ENCODE measurements at regions not wholly inside any gene's neighbourhood (a gene's known extent, or its start where the extent isn't known, plus 50 kb on each side); places are given as distances from the start of the nearest gene placed in this dataset.
A peak's percentile ranks its signal among the peaks of the same experiment; 100 is the strongest.

DNA sequence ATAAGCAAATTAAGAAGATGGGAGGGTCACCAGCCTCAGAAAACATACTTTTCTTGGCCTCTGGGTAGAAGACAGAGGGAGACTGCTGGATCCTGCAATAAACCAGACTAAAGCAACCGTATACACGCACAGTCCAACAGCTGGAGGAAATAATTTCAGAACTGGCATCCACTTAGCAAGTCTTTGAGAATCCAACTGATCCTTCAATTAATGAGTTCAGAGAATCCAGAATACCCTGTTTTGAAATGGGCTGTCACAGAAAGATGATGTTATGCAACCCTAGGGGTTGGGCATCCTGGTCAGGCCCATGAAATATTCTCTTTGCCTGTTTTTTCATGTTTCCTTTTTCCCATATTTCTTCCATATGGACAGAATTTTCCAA, 134.0 kb upstream of the MAGI3 start:
- H2BK120ac ChIP-seq (ENCODE audit: low read depth, low read length, poor library complexity, severe bottlenecking), result no peak overlapping the region
- peaks cover 4% of the 10 kb centered on the region; the same call in 1 of the 2 replicates for H3K4me1 ChIP-seq (ENCODE audit: insufficient read depth, low read length)
- no peak overlapping the region for H3K56ac ChIP-seq (ENCODE audit: insufficient read length, low read depth, low read length)
- H3K4ac ChIP-seq (ENCODE audit: low read depth, low read length), result no peak overlapping the region
- no peak overlapping the region for H3T11ph ChIP-seq (ENCODE audit: low read length)
- Mint-ChIP-seq H3K4me3 (no peak overlapping the region), H3K36me3 (ENCODE audit: insufficient read depth in 1 of 3, low read depth in 3 of 3) (no peaks in the 10 kb centered on the region), H3K9me3 (no peaks in the 10 kb centered on the region; a peak in 1 of 5 replicates), H3K27ac (peak overlapping the region in 1 of 3 experiments; percentile 96; a peak in 2 of 7 replicates), H3K4me1 (peaks cover 50 to 55% of the 10 kb centered on the region in 2 experiments), H3K27me3 (ENCODE audit: low read depth) (peaks cover 3% of the 10 kb centered on the region)
- no peak overlapping the region for H3K14ac ChIP-seq (ENCODE audit: insufficient read depth, low read length)
- H2AK5ac ChIP-seq (ENCODE audit: insufficient read length, low read length), result no peak overlapping the region
- H3K9me3 ChIP-seq (ENCODE audit: control insufficient read depth, low read depth, low read length), result no peaks in the 10 kb centered on the region
- no peak overlapping the region for H2AFZ ChIP-seq (ENCODE audit: low read length)
- H2BK5ac ChIP-seq (ENCODE audit: insufficient read length, low read length), result no peak overlapping the region
- no peak overlapping the region for H2BK15ac ChIP-seq (ENCODE audit: low read depth, low read length)
- H3K27me3 ChIP-seq (ENCODE audit: insufficient read depth, low read length), result no peaks in the 10 kb centered on the region
- no peak overlapping the region for H3K9ac ChIP-seq (ENCODE audit: extremely low read depth, insufficient read length, low read length)
- no peak overlapping the region for H4K5ac ChIP-seq (ENCODE audit: insufficient read length, low read depth, low read length)
- no peak overlapping the region for H4K91ac ChIP-seq (ENCODE audit: insufficient read length, low read depth, low read length)
- no peaks in the 10 kb centered on the region for H3K79me2 ChIP-seq (ENCODE audit: insufficient read depth, low read length)
- TF ChIP-seq, protein P1, sequence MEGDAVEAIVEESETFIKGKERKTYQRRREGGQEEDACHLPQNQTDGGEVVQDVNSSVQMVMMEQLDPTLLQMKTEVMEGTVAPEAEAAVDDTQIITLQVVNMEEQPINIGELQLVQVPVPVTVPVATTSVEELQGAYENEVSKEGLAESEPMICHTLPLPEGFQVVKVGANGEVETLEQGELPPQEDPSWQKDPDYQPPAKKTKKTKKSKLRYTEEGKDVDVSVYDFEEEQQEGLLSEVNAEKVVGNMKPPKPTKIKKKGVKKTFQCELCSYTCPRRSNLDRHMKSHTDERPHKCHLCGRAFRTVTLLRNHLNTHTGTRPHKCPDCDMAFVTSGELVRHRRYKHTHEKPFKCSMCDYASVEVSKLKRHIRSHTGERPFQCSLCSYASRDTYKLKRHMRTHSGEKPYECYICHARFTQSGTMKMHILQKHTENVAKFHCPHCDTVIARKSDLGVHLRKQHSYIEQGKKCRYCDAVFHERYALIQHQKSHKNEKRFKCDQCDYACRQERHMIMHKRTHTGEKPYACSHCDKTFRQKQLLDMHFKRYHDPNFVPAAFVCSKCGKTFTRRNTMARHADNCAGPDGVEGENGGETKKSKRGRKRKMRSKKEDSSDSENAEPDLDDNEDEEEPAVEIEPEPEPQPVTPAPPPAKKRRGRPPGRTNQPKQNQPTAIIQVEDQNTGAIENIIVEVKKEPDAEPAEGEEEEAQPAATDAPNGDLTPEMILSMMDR (conservative IDR thresholded peaks at IDR 0.05), result no peak
- no peak overlapping the region for H3K23ac ChIP-seq (ENCODE audit: insufficient read length, low read depth, low read length)
- H2BK20ac ChIP-seq (ENCODE audit: low read depth, low read length, poor library complexity, severe bottlenecking), result no peak overlapping the region
- H3K79me1 ChIP-seq (ENCODE audit: insufficient read depth, low read depth, low read length, poor library complexity, severe bottlenecking), result no peaks in the 10 kb centered on the region
- DNase-seq, result no peak
- H3K18ac ChIP-seq (ENCODE audit: insufficient read length, low read depth, low read length), result no peak overlapping the region
- peak overlapping the region; percentile 25 for H3K4me2 ChIP-seq (ENCODE audit: insufficient read depth, insufficient read length, low read length)
- H4K8ac ChIP-seq (replicated peaks; ENCODE audit: insufficient read length, low read depth, low read length), result no peak overlapping the region
- H2BK12ac ChIP-seq (ENCODE audit: insufficient read length, low read depth, low read length), result no peak overlapping the region
- H3K23me2 ChIP-seq (ENCODE audit: insufficient read length, low read depth, low read length, poor library complexity, severe bottlenecking), result no peaks in the 10 kb centered on the region
- no CpG with 5 or more reads among the region's 2 CpGs for WGBS (ENCODE audit: extremely low coverage, insufficient read length, low lambda C conversion rate)
- no peak overlapping the region for H3K27ac ChIP-seq (ENCODE audit: insufficient read length, low read depth, low read length)
- no peaks in the 10 kb centered on the region for H4K20me1 ChIP-seq (ENCODE audit: control insufficient read depth, insufficient read depth, insufficient read length)
